Type B pancreatic cell (in vitro differentiated cells): ENCODE measurements at regions not wholly inside any gene's neighbourhood (a gene's known extent, or its start where the extent isn't known, plus 50 kb on each side); places are given as distances from the start of the nearest gene placed in this dataset.

ENCODE experiments used
- DNase-seq: peaks from one replicate; pipeline ENCODE4 v3.0.0; 2021; ENCODE audit warnings: mixed read lengths; ENCODE audit not compliant: unreplicated experiment; ENCODE audit errors: extremely low spot score
- H3K27ac Mint-ChIP-seq: 2 replicates; pipeline ENCODE4 v1.8.0; 2021; ENCODE audit warnings: mild to moderate bottlenecking, mixed read lengths
- H3K27me3 Mint-ChIP-seq: 2 replicates; pipeline ENCODE4 v1.8.0; 2021; ENCODE audit warnings: mixed read lengths
- H3K36me3 Mint-ChIP-seq: 2 replicates; pipeline ENCODE4 v1.8.0; 2021; ENCODE audit warnings: mixed read lengths
- H3K4me1 Mint-ChIP-seq: one replicate; pipeline ENCODE4 v1.8.0; 2021; ENCODE audit warnings: mixed read lengths; ENCODE audit not compliant: unreplicated experiment
- H3K4me3 Mint-ChIP-seq: 2 replicates; pipeline ENCODE4 v1.8.0; 2021; ENCODE audit warnings: mild to moderate bottlenecking, mixed read lengths
- H3K9me3 Mint-ChIP-seq: 2 replicates; pipeline ENCODE4 v1.8.0; 2021; ENCODE audit warnings: mixed read lengths
- CTCF ChIP-seq: fragments of 200-600 bp; sonication (generic); conservative IDR thresholded peaks from 2 replicates; pipeline ENCODE4 v1.5.0; 2021; ENCODE audit warnings: antibody characterized with exemption, mild to moderate bottlenecking

- Mint-ChIP-seq H3K27ac (no peak overlapping the region), H3K27me3 (peaks cover 3% of the 10 kb centered on the region), H3K36me3 (no peaks in the 10 kb centered on the region), H3K9me3 (no peaks in the 10 kb centered on the region), H3K4me1 (no peaks in the 10 kb centered on the region), H3K4me3 (no peak overlapping the region)
- TF ChIP-seq CTCF: no peak
- no peak for DNase-seq
These were observed 361.7 kb upstream of the MAP3K7 start for GRCh38 chr6:90948540-90948939.

GRCh38 chr6:90947184-90948064 is 360.6 kb upstream of the MAP3K7 start:
- Mint-ChIP-seq H3K4me3 (no peak overlapping the region), H3K27ac (no peak overlapping the region), H3K4me1 (peaks cover 5% of the 10 kb centered on the region), H3K36me3 (no peaks in the 10 kb centered on the region), H3K27me3 (peaks cover 3% of the 10 kb centered on the region), H3K9me3 (no peaks in the 10 kb centered on the region)
- TF ChIP-seq CTCF: no peak
- no peak for DNase-seq

- DNase-seq: no peak
- Mint-ChIP-seq H3K9me3 (no peaks in the 10 kb centered on the region), H3K4me1 (peaks cover 20% of the 10 kb centered on the region), H3K4me3 (no peak overlapping the region), H3K27ac (no peak overlapping the region), H3K27me3 (peaks cover 10% of the 10 kb centered on the region), H3K36me3 (no peaks in the 10 kb centered on the region)
- TF ChIP-seq CTCF: no peak
These were observed 355.0 kb upstream of the MAP3K7 start for GRCh38 chr6:90941885-90942284.

GRCh38 chr6:90940812-90941481 is 354.1 kb upstream of the MAP3K7 start:
- TF ChIP-seq CTCF: peak; percentile 83
- H3K27me3 Mint-ChIP-seq: peaks cover 10% of the 10 kb centered on the region
- no peak for DNase-seq
- no peaks in the 10 kb centered on the region for H3K9me3 Mint-ChIP-seq
- no peak overlapping the region for H3K27ac Mint-ChIP-seq
- no peaks in the 10 kb centered on the region for H3K36me3 Mint-ChIP-seq
- no peak overlapping the region for H3K4me3 Mint-ChIP-seq
- peaks cover 20% of the 10 kb centered on the region for H3K4me1 Mint-ChIP-seq

GRCh38 chr6:90939906-90940305 is 353.0 kb upstream of the MAP3K7 start:
- H3K4me1 Mint-ChIP-seq: peaks cover 20% of the 10 kb centered on the region
- peaks cover 10% of the 10 kb centered on the region for H3K27me3 Mint-ChIP-seq
- H3K9me3 Mint-ChIP-seq: no peaks in the 10 kb centered on the region
- DNase-seq: no peak
- no peaks in the 10 kb centered on the region for H3K36me3 Mint-ChIP-seq
- H3K27ac Mint-ChIP-seq: no peak overlapping the region
- no peak overlapping the region for H3K4me3 Mint-ChIP-seq
- TF ChIP-seq CTCF: no peak
